ENCODE measurements at regions not wholly inside any gene's neighbourhood (a gene's known extent, or its start where the extent isn't known, plus 50 kb on each side); places are given as distances from the start of the nearest gene placed in this dataset.

- no peak for DNase-seq (ENCODE audit: low read depth in 2 of 2)
These were observed 91.7 kb upstream of the MAP3K4 start for GRCh38 chr6:160899671-160900430.

GRCh38 chr6:160911949-160912348 lies 79.6 kb upstream of the MAP3K4 start:
- no peak for DNase-seq (ENCODE audit: low read depth in 2 of 2)

GRCh38 chr6:160912411-160912810 lies 79.2 kb upstream of the MAP3K4 start:
- no peak for DNase-seq (ENCODE audit: low read depth in 2 of 2)

- DNase-seq (ENCODE audit: low read depth in 2 of 2), result no peak
These were observed 74.0 kb upstream of the MAP3K4 start for GRCh38 chr6:160917572-160917971.

GRCh38 chr6:160919723-160920440 lies 71.7 kb upstream of the MAP3K4 start:
- no peak for DNase-seq (ENCODE audit: low read depth in 2 of 2)

- DNase-seq (ENCODE audit: low read depth in 2 of 2), result no peak
These were observed 70.5 kb upstream of the MAP3K4 start for GRCh38 chr6:160921095-160921494.

GRCh38 chr6:160926281-160927276 lies 65.0 kb upstream of the MAP3K4 start:
- no peak for DNase-seq (ENCODE audit: low read depth in 2 of 2)

- no peak for DNase-seq (ENCODE audit: low read depth in 2 of 2)
These were observed 64.2 kb upstream of the MAP3K4 start for GRCh38 chr6:160927416-160927815.

GRCh38 chr6:160929361-160929760 lies 62.2 kb upstream of the MAP3K4 start:
- no peak for DNase-seq (ENCODE audit: low read depth in 2 of 2)

- DNase-seq (ENCODE audit: low read depth in 2 of 2), result no peak
These were observed 61.7 kb upstream of the MAP3K4 start for GRCh38 chr6:160929831-160930230.

- DNase-seq (ENCODE audit: low read depth in 2 of 2), result peak; percentile 10 to 18
These were observed 60.8 kb upstream of the MAP3K4 start for GRCh38 chr6:160930547-160931377.

GRCh38 chr6:160931378-160932310 lies 59.9 kb upstream of the MAP3K4 start:
- no peak for DNase-seq (ENCODE audit: low read depth in 2 of 2)

- no peak for DNase-seq (ENCODE audit: low read depth in 2 of 2)
These were observed 58.3 kb upstream of the MAP3K4 start for GRCh38 chr6:160933256-160933655.

- no peak for DNase-seq (ENCODE audit: low read depth in 2 of 2)
These were observed 57.4 kb upstream of the MAP3K4 start for GRCh38 chr6:160934157-160934556.

GRCh38 chr6:160940197-160940596 lies 51.4 kb upstream of the MAP3K4 start:
- no peak for DNase-seq (ENCODE audit: low read depth in 2 of 2)

All from stimulated activated CD8-positive, alpha-beta memory T cell treated with anti-CD3 and anti-CD28 coated beads, Interleukin-2, amount 100 ng/mL, for 1 hour (primary cell).